Prostate gland (tissue), 2 donors: ENCODE measurements at regions not wholly inside any gene's neighbourhood (a gene's known extent, or its start where the extent isn't known, plus 50 kb on each side); places are given as distances from the start of the nearest gene placed in this dataset.

Experiments
- CTCF ChIP-seq, 4 experiments: fragments of 200-600 bp in 2 of 4; fragments of 450-650 bp in 2 of 4; sonication (generic) in 2 of 4; IDR thresholded peaks; 1 replicate in 3 of 4; 2 replicates in 1 of 4; pipeline ENCODE4 v1.5.1; 2016 to 2019; ENCODE audit warnings: antibody characterized with exemption in 4 of 4, mild to moderate bottlenecking in 2 of 4, moderate library complexity in 2 of 4
- POLR2A ChIP-seq: fragments of 450-650 bp; IDR thresholded peaks from one replicate; pipeline ENCODE4 v1.6.1; 2016; ENCODE audit warnings: antibody characterized with exemption, mild to moderate bottlenecking
- POLR2AphosphoS5 ChIP-seq: sonication (generic); formaldehyde crosslinking; IDR thresholded peaks from one replicate; pipeline ENCODE4 v1.6.1; 2017; ENCODE audit warnings: antibody characterized with exemption

GRCh38 chr4:137283737-137284136 lies 248.6 kb downstream of the PCDH18 start:
- TF ChIP-seq POLR2A (no peak), CTCF (IDR thresholded peaks at IDR 0.05) (peak in 2 of 4 experiments; percentile 17 to 25), POLR2AphosphoS5 (no peak)
